IPS-20b (cell line): ENCODE measurements at regions not wholly inside any gene's neighbourhood (a gene's known extent, or its start where the extent isn't known, plus 50 kb on each side); places are given as distances from the start of the nearest gene placed in this dataset.

Experiments
- H3K27ac ChIP-seq: one replicate; pipeline ENCODE4 v1.5.1; 2013; ENCODE audit warnings: low read length
- H3K27me3 ChIP-seq: 2 replicates; pipeline ENCODE4 v1.6.1; 2013; ENCODE audit warnings: mild to moderate bottlenecking, low read length, inconsistent platforms; ENCODE audit not compliant: insufficient read depth
- H3K36me3 ChIP-seq: 2 replicates; pipeline ENCODE4 v1.6.1; 2013; ENCODE audit warnings: low read depth, mild to moderate bottlenecking, inconsistent platforms, low read length, moderate library complexity; ENCODE audit not compliant: insufficient read depth
- H3K4me1 ChIP-seq: 2 replicates; pipeline ENCODE4 v1.6.1; 2013; ENCODE audit warnings: mild to moderate bottlenecking, control low read depth, inconsistent platforms, low read length, moderate library complexity; ENCODE audit not compliant: insufficient read depth
- H3K4me3 ChIP-seq: 2 replicates; pipeline ENCODE4 v1.5.1; 2013; ENCODE audit warnings: mild to moderate bottlenecking, low read length, inconsistent platforms
- H3K9ac ChIP-seq: 2 replicates; pipeline ENCODE4 v1.6.1; 2013; ENCODE audit warnings: low read depth, mild to moderate bottlenecking, inconsistent platforms, low read length, moderate library complexity
- H3K9me3 ChIP-seq: 2 replicates; pipeline ENCODE4 v1.6.1; 2013; ENCODE audit warnings: mild to moderate bottlenecking, low read depth, low read length, inconsistent platforms; ENCODE audit not compliant: insufficient read depth

- Histone ChIP-seq H3K9ac (no peak overlapping the region), H3K27ac (no peak overlapping the region), H3K4me1 (no peaks in the 10 kb centered on the region), H3K4me3 (no peak overlapping the region), H3K36me3 (no peaks in the 10 kb centered on the region), H3K27me3 (no peaks in the 10 kb centered on the region), H3K9me3 (no peaks in the 10 kb centered on the region)
These were observed 108.4 kb upstream of the TNFAIP3 start for GRCh38 chr6:137758661-137759060.

GRCh38 chr6:137759624-137760023, 107.4 kb upstream of the TNFAIP3 start:
- Histone ChIP-seq H3K4me1 (no peaks in the 10 kb centered on the region), H3K4me3 (no peak overlapping the region), H3K27me3 (no peaks in the 10 kb centered on the region), H3K9me3 (no peaks in the 10 kb centered on the region), H3K27ac (no peak overlapping the region), H3K36me3 (no peaks in the 10 kb centered on the region), H3K9ac (no peak overlapping the region)

DNA sequence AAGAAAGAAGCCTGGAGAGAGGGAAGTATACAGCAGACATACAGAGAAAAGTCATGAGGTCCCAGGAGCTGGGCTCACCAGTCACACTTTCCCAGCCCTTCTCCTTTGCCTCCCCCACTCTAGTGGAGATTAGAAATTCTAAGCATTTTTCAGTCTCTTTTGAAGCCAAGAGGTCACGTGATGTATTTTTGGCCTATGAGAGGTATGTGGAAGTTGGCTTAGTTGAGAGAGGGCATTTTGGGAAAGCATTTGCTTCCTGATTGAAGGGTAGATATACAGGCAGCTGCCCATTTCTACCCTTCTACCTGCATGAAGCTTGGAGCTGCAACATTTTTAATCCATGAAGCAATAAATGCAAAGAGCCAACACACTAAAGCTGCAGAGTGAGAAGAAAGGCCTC, 106.0 kb upstream of the TNFAIP3 start:
- H3K9ac ChIP-seq = no peak overlapping the region
- no peaks in the 10 kb centered on the region for H3K27me3 ChIP-seq
- no peaks in the 10 kb centered on the region for H3K4me1 ChIP-seq
- no peak overlapping the region for H3K4me3 ChIP-seq
- H3K36me3 ChIP-seq = no peaks in the 10 kb centered on the region
- H3K27ac ChIP-seq = no peak overlapping the region
- no peaks in the 10 kb centered on the region for H3K9me3 ChIP-seq

DNA sequence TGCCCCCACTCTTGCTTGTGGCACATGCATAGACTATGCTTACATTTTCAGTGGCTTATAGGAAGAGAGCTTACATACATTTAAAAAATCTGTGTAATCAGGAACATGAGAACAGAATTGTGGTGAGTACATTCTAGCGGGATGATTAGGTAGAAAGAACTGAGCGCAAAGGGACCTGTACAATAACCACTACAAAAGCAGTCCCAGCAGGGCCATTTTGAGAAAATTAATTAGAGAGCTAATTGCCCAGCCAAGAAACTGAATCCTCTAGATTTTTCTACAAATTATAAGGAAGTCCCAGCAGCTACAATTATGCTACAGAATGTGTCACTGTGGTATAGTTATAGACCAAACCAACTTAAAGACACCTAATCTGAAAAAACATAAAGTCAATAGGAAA, 105.6 kb upstream of the TNFAIP3 start:
- no peaks in the 10 kb centered on the region for H3K36me3 ChIP-seq
- H3K27ac ChIP-seq = no peak overlapping the region
- H3K9me3 ChIP-seq = no peaks in the 10 kb centered on the region
- H3K27me3 ChIP-seq = no peaks in the 10 kb centered on the region
- H3K9ac ChIP-seq = no peak overlapping the region
- no peak overlapping the region for H3K4me3 ChIP-seq
- no peaks in the 10 kb centered on the region for H3K4me1 ChIP-seq

DNA sequence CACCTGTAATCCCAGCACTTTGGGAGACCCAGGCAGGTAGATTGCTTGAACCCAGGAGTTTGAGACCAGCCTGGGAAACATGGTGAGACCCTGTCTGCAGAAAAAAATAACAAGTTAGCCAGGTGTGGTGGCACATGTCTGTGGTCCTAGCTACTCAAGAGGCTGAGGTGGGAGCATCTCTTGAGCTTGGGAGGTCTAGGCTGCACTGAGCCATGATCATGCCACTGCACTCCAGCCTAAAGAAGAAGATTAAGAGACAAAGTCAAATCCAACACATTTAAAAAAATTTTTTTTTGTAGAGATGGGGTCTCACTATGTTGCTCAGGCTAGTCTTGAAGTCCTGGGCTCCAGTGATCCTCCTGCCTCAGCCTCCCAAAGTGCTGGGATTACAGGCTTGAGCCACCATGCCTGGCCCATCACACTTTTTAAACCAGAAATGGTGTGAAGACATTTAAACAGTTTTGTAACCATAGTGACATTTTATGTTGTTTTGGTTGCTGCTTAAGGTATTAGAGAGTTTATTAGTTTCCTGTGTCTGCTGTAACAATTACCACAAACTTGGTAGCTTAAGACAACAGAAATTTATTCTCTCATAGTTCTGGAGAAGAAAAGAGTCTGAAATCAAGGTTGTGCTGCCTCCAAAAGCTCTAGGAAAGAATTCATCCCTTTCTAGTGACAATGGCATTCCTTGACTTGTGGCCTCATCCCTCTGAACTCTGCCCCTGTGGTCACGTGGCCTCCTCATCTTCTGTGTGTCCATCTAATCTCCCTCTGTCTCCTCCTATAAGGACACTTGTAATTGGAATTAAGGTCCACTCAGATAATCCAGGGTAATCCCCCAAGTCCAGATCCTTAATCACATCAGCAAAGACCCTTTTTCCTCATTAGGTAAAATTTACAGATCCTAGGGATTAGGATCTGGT, 104.6 kb upstream of the TNFAIP3 start:
- H3K9ac ChIP-seq = no peak overlapping the region
- H3K4me3 ChIP-seq = no peak overlapping the region
- no peaks in the 10 kb centered on the region for H3K27me3 ChIP-seq
- no peak overlapping the region for H3K27ac ChIP-seq
- no peaks in the 10 kb centered on the region for H3K36me3 ChIP-seq
- no peaks in the 10 kb centered on the region for H3K4me1 ChIP-seq
- H3K9me3 ChIP-seq = no peaks in the 10 kb centered on the region

DNA sequence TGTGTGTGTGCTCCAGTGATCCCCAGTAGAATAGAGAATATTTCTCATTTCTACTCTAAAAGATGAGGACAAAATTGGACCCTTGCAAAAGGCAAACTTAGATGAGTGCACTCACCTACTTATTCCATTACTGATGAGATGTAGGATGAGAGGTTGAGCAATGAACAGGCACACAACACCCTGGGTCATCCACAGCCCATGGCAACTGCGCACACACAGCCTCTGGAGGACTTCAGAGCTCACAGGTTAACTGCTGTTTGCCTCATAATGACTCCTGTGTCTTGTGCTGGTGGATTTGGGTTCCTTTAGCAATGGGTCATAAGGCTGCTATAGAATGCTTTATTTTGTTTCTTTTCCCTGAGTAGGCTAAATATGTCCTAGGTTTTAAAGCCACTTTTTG, 103.6 kb upstream of the TNFAIP3 start:
- no peaks in the 10 kb centered on the region for H3K36me3 ChIP-seq
- H3K4me3 ChIP-seq = no peak overlapping the region
- H3K27me3 ChIP-seq = no peaks in the 10 kb centered on the region
- H3K9ac ChIP-seq = no peak overlapping the region
- no peaks in the 10 kb centered on the region for H3K4me1 ChIP-seq
- H3K27ac ChIP-seq = no peak overlapping the region
- H3K9me3 ChIP-seq = no peaks in the 10 kb centered on the region

GRCh38 chr6:137763886-137764285, 103.2 kb upstream of the TNFAIP3 start:
- H3K27me3 ChIP-seq = no peaks in the 10 kb centered on the region
- H3K9ac ChIP-seq = no peak overlapping the region
- no peak overlapping the region for H3K27ac ChIP-seq
- no peaks in the 10 kb centered on the region for H3K4me1 ChIP-seq
- no peak overlapping the region for H3K4me3 ChIP-seq
- no peaks in the 10 kb centered on the region for H3K36me3 ChIP-seq
- H3K9me3 ChIP-seq = no peaks in the 10 kb centered on the region

GRCh38 chr6:137764464-137764863, 102.6 kb upstream of the TNFAIP3 start:
- Histone ChIP-seq H3K36me3 (no peaks in the 10 kb centered on the region), H3K27ac (no peak overlapping the region), H3K9me3 (no peaks in the 10 kb centered on the region), H3K27me3 (no peaks in the 10 kb centered on the region), H3K9ac (no peak overlapping the region), H3K4me3 (no peak overlapping the region), H3K4me1 (no peaks in the 10 kb centered on the region)

DNA sequence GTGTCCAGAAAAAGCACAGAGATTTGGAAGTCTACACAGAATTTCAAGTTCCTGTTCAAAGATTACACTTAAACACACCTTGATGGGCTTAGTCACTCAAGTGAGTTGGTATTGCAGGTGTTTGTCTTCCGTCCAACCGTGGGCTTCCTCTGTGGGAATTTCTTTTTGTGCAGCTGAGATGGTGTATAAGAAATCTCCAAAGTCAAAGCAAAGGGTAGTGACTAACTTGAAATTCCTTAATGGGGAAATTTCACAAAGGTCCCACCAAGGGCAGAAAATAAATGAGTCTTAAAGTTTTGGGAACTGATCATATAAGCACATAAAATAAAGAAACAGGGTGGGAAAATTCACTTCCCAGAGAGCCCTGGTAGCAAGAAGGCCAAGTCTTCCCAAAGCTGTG, 102.0 kb upstream of the TNFAIP3 start:
- Histone ChIP-seq H3K27ac (no peak overlapping the region), H3K4me1 (no peaks in the 10 kb centered on the region)

GRCh38 chr6:137766596-137767370, 100.3 kb upstream of the TNFAIP3 start:
- no peaks in the 10 kb centered on the region for H3K4me1 ChIP-seq
- no peak overlapping the region for H3K9ac ChIP-seq

More for the DNA sequence above, 102.0 kb upstream of the TNFAIP3 start:
- Histone ChIP-seq H3K9me3 (no peaks in the 10 kb centered on the region), H3K4me3 (no peak overlapping the region), H3K9ac (no peak overlapping the region), H3K36me3 (no peaks in the 10 kb centered on the region), H3K27me3 (no peaks in the 10 kb centered on the region)

GRCh38 chr6:137767465-137767864, 99.6 kb upstream of the TNFAIP3 start:
- H3K4me1 ChIP-seq = no peaks in the 10 kb centered on the region
- H3K27ac ChIP-seq = no peak overlapping the region
- H3K36me3 ChIP-seq = no peaks in the 10 kb centered on the region
- H3K4me3 ChIP-seq = no peak overlapping the region
- H3K9me3 ChIP-seq = no peaks in the 10 kb centered on the region; the same call in 1 of the 2 replicates
- H3K9ac ChIP-seq = no peak overlapping the region
- no peaks in the 10 kb centered on the region for H3K27me3 ChIP-seq

More at GRCh38 chr6:137766596-137767370, 100.3 kb upstream of the TNFAIP3 start:
- Histone ChIP-seq H3K36me3 (no peaks in the 10 kb centered on the region), H3K9me3 (no peaks in the 10 kb centered on the region; the same call in 1 of the 2 replicates), H3K27ac (no peak overlapping the region), H3K27me3 (no peaks in the 10 kb centered on the region), H3K4me3 (no peak overlapping the region)
